Activated naive CD8-positive, alpha-beta T cell treated with anti-CD3 and anti-CD28 coated beads, Interleukin-2, amount 10 ng/mL, durations not matched to agents 7 days and 5 days (primary cell): ENCODE measurements at regions not wholly inside any gene's neighbourhood (a gene's known extent, or its start where the extent isn't known, plus 50 kb on each side); places are given as distances from the start of the nearest gene placed in this dataset.
"Not testable (repeated sequence)": the region's sequence is repeated elsewhere in the genome, so short reads cannot be mapped to it uniquely, and the experiment has no call there.

Experiments
- ATAC-seq: fragments of 150-1000 bp; cut with Tn5 transposase; one replicate; pipeline ENCODE4 v1.10.0; 2021; ENCODE audit warnings: low read depth, moderate library complexity
- POLR2A ChIA-PET: fragments of 350-600 bp; sonication (Branson Sonifier 250); formaldehyde crosslinking; loops from one replicate; lab custom pipeline; 2021; ENCODE audit warnings: antibody characterized with exemption; lab: Charles Lee
- DNase-seq: peaks from one replicate; pipeline ENCODE4 v3.0.0; 2021
- H3K27ac Mint-ChIP-seq: one replicate; pipeline ENCODE4 v1.8.0; 2022; ENCODE audit warnings: mild to moderate bottlenecking, mixed read lengths
- H3K27me3 Mint-ChIP-seq: one replicate; pipeline ENCODE4 v1.8.0; 2022; ENCODE audit warnings: mild to moderate bottlenecking, moderate library complexity, mixed read lengths
- H3K36me3 Mint-ChIP-seq: one replicate; pipeline ENCODE4 v1.8.0; 2021; ENCODE audit warnings: mild to moderate bottlenecking, mixed read lengths
- H3K4me1 Mint-ChIP-seq: one replicate; pipeline ENCODE4 v1.8.0; 2021; ENCODE audit warnings: mixed read lengths
- H3K4me3 Mint-ChIP-seq: one replicate; pipeline ENCODE4 v1.8.0; 2022; ENCODE audit warnings: mild to moderate bottlenecking, moderate library complexity, mixed read lengths
- H3K9me3 Mint-ChIP-seq: one replicate; pipeline ENCODE4 v1.8.0; 2021; ENCODE audit warnings: mixed read lengths

DNA sequence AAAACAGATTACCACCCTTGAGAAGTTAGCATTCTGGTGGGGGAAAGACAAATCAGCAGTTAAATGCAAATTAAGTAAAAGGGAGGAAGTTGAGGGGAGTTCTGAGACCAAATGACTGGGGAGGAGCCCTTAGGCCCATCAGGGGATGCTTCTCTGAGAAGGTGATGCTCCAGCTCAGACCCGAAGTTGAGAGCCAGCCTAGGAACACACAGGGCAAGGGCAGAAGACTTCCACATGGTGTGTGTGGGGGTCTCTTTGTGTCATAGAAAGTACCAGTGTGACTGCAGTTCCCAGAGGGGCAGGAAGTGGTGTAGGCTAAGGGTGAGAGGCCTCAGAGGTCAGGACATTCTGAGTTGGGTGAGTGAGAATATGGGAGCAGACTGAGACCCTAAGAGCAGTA is 137.3 kb downstream of the KLRB1 start:
- H3K9me3 Mint-ChIP-seq, POLR2A ChIA-PET, H3K27me3 Mint-ChIP-seq: not testable (repeated sequence)
- Mint-ChIP-seq H3K4me3 (peak overlapping the region; percentile 29), H3K4me1 (peaks cover 33% of the 10 kb centered on the region), H3K27ac (peak overlapping the region; percentile 62), H3K36me3 (peaks cover 26% of the 10 kb centered on the region)
- peak; percentile 29 for DNase-seq
- peak; percentile 70 for ATAC-seq

DNA sequence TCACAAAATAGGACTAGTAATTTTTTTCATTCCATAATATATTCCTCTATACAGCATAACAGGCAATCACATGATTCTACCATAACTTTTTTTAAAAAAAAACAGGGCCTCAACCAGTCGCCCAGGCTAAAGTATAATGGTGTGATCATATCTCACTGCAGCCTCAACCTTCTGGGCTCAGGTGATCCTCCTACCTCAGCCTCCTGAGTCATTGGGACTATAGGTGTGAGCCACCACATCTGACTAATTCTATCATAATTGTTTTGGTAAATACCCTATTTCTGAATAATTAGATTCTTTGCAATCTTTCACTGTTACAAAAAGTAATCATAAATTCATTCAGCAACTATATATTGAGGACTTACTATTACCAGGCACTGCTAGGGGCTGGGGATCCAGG is 137.8 kb downstream of the KLRB1 start:
- H3K9me3 Mint-ChIP-seq, DNase-seq, POLR2A ChIA-PET, H3K27me3 Mint-ChIP-seq: not testable (repeated sequence)
- peaks cover 24% of the 10 kb centered on the region for H3K36me3 Mint-ChIP-seq
- peak; percentile 40 for ATAC-seq
- peak overlapping the region; percentile 29 for H3K4me3 Mint-ChIP-seq
- peaks cover 33% of the 10 kb centered on the region for H3K4me1 Mint-ChIP-seq
- H3K27ac Mint-ChIP-seq, result peak overlapping the region; percentile 62

DNA sequence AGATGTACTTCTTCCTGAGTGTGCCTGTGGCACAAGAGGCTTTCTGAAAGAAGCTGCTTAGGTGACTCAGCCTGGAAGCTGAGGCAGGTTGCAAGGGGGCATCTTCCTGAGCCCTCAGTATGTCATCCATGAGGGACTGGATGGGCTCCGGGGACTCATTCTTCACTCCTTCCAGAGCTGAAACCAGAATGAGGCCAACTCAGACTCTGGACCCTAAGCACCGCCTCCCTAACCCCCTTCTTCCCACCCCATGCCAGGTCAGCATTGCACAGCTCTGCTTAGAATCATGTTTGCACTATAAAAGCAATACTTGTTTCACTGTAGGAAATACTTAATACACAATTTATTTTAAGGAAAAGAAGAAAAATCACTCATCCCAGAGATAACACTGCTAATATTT is 138.3 kb downstream of the KLRB1 start:
- ATAC-seq, H3K27me3 Mint-ChIP-seq, DNase-seq, POLR2A ChIA-PET, H3K9me3 Mint-ChIP-seq, H3K4me3 Mint-ChIP-seq: not testable (repeated sequence)
- peak overlapping the region; percentile 25 for H3K27ac Mint-ChIP-seq
- H3K4me1 Mint-ChIP-seq, result peaks cover 33% of the 10 kb centered on the region
- H3K36me3 Mint-ChIP-seq, result peaks cover 24% of the 10 kb centered on the region

DNA sequence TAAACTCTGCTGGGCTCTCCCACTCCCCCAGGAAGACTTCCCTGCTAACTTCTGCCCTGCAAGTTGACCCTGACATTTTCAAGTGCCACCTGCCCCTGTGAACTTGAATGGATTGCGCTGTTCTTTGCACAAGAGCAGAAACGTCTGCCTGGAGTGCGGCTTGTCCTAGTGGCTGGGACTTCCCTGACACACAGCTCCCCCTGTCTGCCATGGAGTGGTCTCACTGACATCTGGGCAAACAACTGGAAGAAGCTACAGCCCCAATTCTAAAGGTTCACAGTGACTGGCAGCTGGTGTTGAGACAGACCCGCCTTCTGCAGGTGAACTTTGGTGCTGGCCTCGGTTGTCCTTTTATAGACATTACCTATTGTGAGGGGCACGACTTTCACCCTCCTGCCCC is 138.7 kb downstream of the KLRB1 start:
- not testable (repeated sequence) for ATAC-seq, H3K27me3 Mint-ChIP-seq
- H3K27ac Mint-ChIP-seq, result peak overlapping the region; percentile 30

DNA sequence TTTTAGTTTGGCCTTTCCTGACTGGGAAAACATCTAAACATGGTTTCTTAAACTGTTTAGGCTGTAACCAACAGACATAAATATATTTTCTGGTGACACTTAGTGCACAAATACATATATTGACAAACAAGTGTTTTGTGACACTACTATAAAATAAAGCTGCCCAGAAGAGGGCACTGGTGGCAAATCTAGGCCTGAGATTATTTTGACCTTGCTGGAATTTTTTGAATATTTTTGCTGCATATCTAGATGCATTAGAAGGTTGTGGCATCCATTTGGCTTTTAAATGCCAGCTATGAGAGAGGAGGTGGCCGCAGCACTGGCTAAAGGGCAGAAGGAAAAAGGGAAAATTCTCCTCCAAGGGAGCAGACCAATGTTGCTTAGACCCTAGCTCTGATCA is 139.6 kb downstream of the KLRB1 start:
- peaks cover 33% of the 10 kb centered on the region for H3K4me1 Mint-ChIP-seq
- H3K36me3 Mint-ChIP-seq, result peaks cover 17% of the 10 kb centered on the region
- H3K27ac Mint-ChIP-seq, H3K4me3 Mint-ChIP-seq, H3K9me3 Mint-ChIP-seq, H3K27me3 Mint-ChIP-seq, DNase-seq, ATAC-seq: not testable (repeated sequence)
- POLR2A ChIA-PET, result interaction anchor here (0.6 kb wide), 1 partner anchor 180 kb away, joined by 3 read pairs; no protein-coding TSS in a partner anchor

More for the DNA sequence above, 138.7 kb downstream of the KLRB1 start:
- Mint-ChIP-seq H3K36me3 (peaks cover 21% of the 10 kb centered on the region), H3K4me1 (peaks cover 33% of the 10 kb centered on the region)
- POLR2A ChIA-PET, H3K9me3 Mint-ChIP-seq, H3K4me3 Mint-ChIP-seq: not testable (repeated sequence)
- peak; percentile 35 for DNase-seq

DNA sequence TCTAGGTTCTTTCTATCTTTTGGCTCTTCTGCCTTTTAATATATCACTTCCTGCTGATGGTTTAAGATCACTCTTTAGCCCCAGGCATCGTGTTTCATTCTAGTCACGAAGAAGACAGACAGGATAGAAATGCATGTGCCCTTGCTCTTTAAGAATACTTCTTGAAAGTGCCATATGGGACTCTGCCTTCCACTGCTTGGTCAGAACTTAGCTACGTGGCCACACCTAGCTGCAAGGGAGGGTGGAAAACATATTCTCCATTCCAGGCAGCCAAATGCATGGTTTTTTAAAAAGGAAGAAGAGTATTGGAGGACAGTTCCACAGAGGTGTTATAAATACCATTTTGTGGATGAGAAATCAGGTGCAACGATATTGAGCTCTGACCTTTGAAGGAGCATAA is 143.3 kb downstream of the KLRB1 start:
- H3K4me3 Mint-ChIP-seq, result no peak overlapping the region
- no peak for DNase-seq
- no peak overlapping the region for H3K27ac Mint-ChIP-seq
- no peaks in the 10 kb centered on the region for H3K27me3 Mint-ChIP-seq
- peaks cover 4% of the 10 kb centered on the region for H3K36me3 Mint-ChIP-seq
- H3K9me3 Mint-ChIP-seq, result no peaks in the 10 kb centered on the region
- POLR2A ChIA-PET, result no interaction called here
- H3K4me1 Mint-ChIP-seq, result peaks cover 10% of the 10 kb centered on the region
- ATAC-seq, result no peak

DNA sequence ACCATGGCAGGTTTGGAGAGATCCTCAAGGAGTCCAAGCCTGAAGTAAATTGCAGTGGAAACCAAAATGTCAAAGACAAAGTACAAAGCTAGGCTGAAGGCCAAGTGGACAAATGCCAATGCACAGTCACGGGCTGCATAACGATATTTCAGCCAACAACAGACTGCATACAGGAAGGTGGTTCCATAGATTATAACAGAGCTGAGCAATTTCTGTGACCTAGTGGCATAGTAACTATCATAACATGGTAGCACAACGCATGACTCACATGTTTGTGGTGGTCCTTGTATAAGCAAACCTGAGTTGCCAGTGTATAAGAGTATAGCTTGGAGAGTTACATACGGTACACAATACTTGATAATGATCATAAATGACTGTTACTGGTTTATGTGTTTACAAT is 152.2 kb downstream of the KLRB1 start:
- ATAC-seq, H3K27me3 Mint-ChIP-seq, H3K27ac Mint-ChIP-seq, POLR2A ChIA-PET, H3K4me1 Mint-ChIP-seq, H3K36me3 Mint-ChIP-seq, DNase-seq, H3K4me3 Mint-ChIP-seq, H3K9me3 Mint-ChIP-seq: not testable (repeated sequence)

DNA sequence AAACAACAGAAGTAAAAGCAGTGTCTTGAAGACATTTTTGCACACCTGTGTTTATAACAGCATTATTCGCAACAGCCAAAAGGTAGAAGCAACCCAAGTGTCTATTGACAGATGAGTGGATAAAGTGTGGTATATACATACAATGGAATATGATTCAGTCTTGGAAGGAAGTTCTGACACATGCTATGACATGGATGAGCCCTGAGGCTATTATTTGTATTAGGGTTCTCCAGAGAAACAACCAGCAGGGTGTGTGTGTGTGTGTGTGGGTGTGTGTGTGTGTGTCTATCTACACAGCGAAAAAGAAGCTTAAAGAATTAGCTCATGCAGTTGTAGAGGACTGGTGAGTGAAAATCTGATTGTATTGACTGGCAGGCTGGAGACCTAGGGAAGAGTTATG is 153.7 kb downstream of the KLRB1 start:
- ATAC-seq, H3K27ac Mint-ChIP-seq, POLR2A ChIA-PET, H3K27me3 Mint-ChIP-seq, H3K9me3 Mint-ChIP-seq, H3K36me3 Mint-ChIP-seq, DNase-seq, H3K4me3 Mint-ChIP-seq: not testable (repeated sequence)
- H3K4me1 Mint-ChIP-seq, result peaks cover 11% of the 10 kb centered on the region

DNA sequence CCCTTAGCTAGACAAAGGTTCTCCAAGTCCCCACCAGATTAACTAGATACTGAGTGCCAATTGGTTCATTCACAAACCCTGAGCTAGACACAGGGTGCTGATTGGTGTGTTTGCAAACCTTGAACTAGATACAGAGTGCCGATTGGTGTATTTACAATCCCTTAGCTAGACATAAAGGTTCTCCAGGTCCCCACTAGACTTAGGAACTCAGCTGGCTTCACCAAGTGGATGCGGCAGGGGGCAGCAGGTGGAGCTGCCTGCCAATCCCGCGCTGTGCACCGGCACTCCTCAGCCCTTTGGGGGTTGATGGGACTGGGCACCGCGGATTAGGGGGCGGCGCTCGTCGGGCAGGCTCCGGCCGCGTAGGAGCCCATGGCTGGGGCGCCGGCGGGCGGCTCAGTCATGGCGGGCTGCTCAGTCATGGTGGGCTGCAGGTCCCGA is 157.6 kb downstream of the KLRB1 start:
- not testable (repeated sequence) for H3K9me3 Mint-ChIP-seq, ATAC-seq, DNase-seq, H3K36me3 Mint-ChIP-seq, H3K27me3 Mint-ChIP-seq
- POLR2A ChIA-PET, result interaction anchor here (0.6 to 3.1 kb wide), 6 partner anchors 107 to 793 kb away, joined by 3 to 19 read pairs (median 4); no protein-coding TSS in a partner anchor
- H3K4me3 Mint-ChIP-seq, result peak overlapping the region; percentile 91
- peaks cover 19% of the 10 kb centered on the region for H3K4me1 Mint-ChIP-seq
- peak overlapping the region; percentile 93 for H3K27ac Mint-ChIP-seq

DNA sequence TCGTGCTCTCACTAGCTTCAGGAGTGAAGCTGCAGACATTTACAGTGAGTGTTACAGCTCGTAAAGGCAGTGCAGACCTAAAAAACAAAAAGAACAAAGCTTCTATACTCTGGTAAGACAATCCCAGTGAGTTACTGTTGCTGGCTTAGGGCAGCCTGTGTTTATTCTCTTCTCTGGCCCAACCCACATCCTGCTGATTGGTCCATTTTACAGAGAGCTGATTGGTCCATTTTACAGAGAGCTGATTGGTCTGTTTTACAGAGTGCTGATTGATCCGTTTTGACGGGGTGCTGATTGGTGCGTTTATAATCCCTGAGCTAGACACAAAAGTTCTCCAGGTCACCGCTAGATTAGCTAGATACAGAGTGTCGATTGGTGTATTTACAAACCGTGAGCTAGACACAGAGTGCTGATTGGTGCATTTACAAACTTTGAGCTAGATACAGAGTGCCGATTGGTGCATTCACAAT is 158.0 kb downstream of the KLRB1 start:
- Mint-ChIP-seq H3K27ac (peak overlapping the region; percentile 93), H3K4me1 (peaks cover 19% of the 10 kb centered on the region), H3K4me3 (peak overlapping the region; percentile 91)
- DNase-seq, H3K27me3 Mint-ChIP-seq, H3K36me3 Mint-ChIP-seq, H3K9me3 Mint-ChIP-seq, ATAC-seq: not testable (repeated sequence)
- POLR2A ChIA-PET, result interaction anchor here (0.6 to 3.1 kb wide), 5 partner anchors 107 to 258 kb away, joined by 3 to 19 read pairs (median 4); no protein-coding TSS in a partner anchor

DNA sequence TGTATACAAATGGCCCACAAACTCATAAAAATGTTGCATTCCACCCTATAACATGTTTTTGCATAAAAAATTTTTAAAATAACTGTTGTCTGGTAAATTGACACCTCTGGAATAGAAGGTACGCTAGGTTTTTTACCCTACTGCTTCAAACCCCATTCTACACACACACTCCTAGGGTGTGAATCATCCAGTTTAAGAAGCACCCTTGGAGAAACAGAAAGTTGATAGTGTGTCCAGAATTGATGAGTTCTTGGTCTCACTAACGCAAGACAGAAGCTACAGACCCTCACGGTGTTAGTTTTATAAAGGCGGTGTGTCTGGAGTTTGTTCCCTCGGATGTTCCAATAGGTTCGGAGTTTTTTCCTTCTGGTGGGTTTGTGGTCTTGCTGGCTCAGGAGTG is 158.5 kb downstream of the KLRB1 start:
- H3K27me3 Mint-ChIP-seq, result no peaks in the 10 kb centered on the region
- peak overlapping the region; percentile 91 for H3K4me3 Mint-ChIP-seq
- DNase-seq (no peak), ATAC-seq (no peak)
- H3K9me3 Mint-ChIP-seq, result peaks cover 3% of the 10 kb centered on the region
- POLR2A ChIA-PET, result interaction anchor here (1.1 to 3.1 kb wide), 4 partner anchors 107 to 259 kb away, joined by 4 to 19 read pairs (median 4); no protein-coding TSS in a partner anchor
- H3K36me3 Mint-ChIP-seq, result peaks cover 7% of the 10 kb centered on the region
- peak overlapping the region; percentile 93 for H3K27ac Mint-ChIP-seq
- H3K4me1 Mint-ChIP-seq, result peaks cover 19% of the 10 kb centered on the region

DNA sequence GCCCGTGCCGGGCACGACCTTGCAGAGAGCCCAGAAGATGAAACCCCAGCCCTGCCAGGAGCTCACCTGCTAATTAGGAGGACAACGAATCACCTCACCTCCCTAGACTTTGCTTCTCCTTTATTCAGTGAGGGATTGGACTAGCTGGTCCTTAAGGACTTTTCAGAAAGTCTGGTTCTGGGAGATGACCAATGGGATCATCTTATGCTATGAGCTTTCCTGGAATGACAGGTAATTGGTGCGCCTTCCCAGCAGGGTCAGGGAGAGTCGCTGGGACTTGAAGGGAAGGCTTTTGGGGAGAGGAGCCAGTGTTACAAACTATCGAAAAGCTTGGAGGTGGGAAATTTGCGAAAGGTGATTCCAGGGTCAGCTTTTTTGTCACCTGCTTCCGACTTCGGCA is 159.1 kb downstream of the KLRB1 start:
- Mint-ChIP-seq H3K4me1 (peaks cover 19% of the 10 kb centered on the region), H3K4me3 (peak overlapping the region; percentile 91), H3K27ac (peak overlapping the region; percentile 93)
- not testable (repeated sequence) for H3K9me3 Mint-ChIP-seq, DNase-seq, ATAC-seq, H3K36me3 Mint-ChIP-seq, H3K27me3 Mint-ChIP-seq
- POLR2A ChIA-PET, result interaction anchor here (1.8 to 3.1 kb wide), 2 partner anchors 106 to 199 kb away, joined by 4 to 19 read pairs; no protein-coding TSS in a partner anchor

DNA sequence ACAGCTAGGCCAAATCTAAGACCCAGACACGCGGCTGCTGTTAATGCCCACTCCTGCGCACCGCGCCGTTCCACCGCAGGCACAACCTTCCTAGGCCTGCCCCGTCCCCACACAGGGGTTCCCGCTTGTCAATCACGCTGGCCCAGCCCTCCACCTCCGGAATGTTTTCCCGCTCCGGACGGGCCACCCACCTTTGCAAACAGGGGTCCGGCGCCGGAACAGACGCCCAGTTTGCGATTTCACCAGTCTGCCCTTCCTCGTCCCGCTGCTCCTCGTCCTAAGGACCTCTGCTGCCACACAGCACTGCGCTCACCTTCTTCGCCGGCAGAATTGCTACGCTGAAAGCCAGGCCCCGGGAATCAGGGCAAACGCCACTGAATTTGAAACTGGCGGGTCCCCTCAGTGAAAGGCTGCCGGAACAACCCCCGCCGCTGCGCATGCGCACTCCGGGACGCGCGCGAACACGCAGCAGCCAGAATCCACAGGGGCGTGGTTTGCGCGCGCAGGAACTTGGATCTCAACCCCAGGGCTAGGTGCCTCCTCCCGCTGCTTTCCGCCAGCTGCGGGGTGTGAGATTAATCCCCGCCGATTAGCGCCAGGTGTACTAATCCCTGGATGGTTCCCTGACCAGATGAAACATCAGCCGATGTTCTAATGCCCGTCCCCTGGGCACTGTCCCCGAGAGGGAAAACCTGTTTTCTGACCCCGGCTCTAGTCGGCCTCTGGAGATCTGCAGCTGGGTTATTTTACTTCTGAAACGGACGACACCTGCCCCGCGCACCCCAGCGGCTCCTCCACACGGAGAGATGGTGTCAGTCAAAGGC is 159.7 kb downstream of the KLRB1 start:
- peak overlapping the region; percentile 93 for H3K27ac Mint-ChIP-seq
- POLR2A ChIA-PET, result interaction anchor here (3.1 kb wide), 1 partner anchor 199 kb away, joined by 19 read pairs; no protein-coding TSS in a partner anchor
- H3K36me3 Mint-ChIP-seq, H3K27me3 Mint-ChIP-seq, H3K9me3 Mint-ChIP-seq: not testable (repeated sequence)
- peak; percentile 94 for DNase-seq
- ATAC-seq, result peak; percentile 79
- H3K4me3 Mint-ChIP-seq, result peak overlapping the region; percentile 91
- peaks cover 19% of the 10 kb centered on the region for H3K4me1 Mint-ChIP-seq
